Prostate gland (tissue), 2 donors: ENCODE measurements at regions not wholly inside any gene's neighbourhood (a gene's known extent, or its start where the extent isn't known, plus 50 kb on each side); places are given as distances from the start of the nearest gene placed in this dataset.

Source experiments
- CTCF ChIP-seq, 4 experiments: fragments of 200-600 bp in 2 of 4; fragments of 450-650 bp in 2 of 4; sonication (generic) in 2 of 4; IDR thresholded peaks; 1 replicate in 3 of 4; 2 replicates in 1 of 4; pipeline ENCODE4 v1.5.1; 2016 to 2019; ENCODE audit warnings: antibody characterized with exemption in 4 of 4, mild to moderate bottlenecking in 2 of 4, moderate library complexity in 2 of 4
- POLR2A ChIP-seq: fragments of 450-650 bp; IDR thresholded peaks from one replicate; pipeline ENCODE4 v1.6.1; 2016; ENCODE audit warnings: antibody characterized with exemption, mild to moderate bottlenecking

DNA sequence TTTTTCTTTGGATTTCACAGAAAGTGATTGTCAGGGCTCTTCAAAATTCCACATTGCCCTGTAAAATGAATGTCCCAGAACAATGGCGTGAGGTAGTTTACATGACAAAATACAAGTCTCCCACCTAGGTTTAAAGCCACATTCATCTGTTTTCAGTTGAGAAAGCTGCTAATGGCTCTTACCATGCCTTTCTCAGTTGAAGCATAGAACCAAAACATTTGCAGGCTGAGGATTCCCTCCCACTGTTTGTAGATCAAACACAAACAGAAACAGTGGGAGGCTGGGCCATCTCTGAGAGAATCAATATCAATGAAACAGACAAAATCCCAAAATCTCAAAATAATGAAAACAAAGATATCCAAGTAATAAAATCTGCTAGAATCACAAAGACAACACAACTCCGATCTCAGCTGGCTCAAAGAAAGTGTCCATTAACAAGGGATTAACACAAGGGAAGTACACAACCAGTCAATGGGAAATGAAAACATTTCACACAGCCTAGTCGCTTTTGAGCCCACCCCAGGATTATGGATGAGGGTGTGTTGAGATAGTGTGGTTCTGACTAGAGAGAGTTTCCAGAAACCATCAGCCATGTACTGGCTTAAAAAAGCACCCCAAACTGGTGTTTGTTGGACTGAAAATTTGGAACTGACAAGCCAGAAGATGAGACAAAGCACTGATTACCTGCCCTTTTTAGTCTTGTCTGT, 54.5 kb upstream of the TMEM260 start:
- TF ChIP-seq CTCF (IDR thresholded peaks at IDR 0.05) (no peak), POLR2A (no peak)
